Dendritic cell treated with granulocyte-macrophage colony-stimulating factor and Interleukin-4, amounts not matched to agents 40 ng/mL and 50 ng/mL, for 4 days (primary cell): ENCODE measurements at regions not wholly inside any gene's neighbourhood (a gene's known extent, or its start where the extent isn't known, plus 50 kb on each side); places are given as distances from the start of the nearest gene placed in this dataset.

Experiments
- H3K27ac Mint-ChIP-seq: one replicate; pipeline ENCODE4 v1.8.0; 2022; ENCODE audit warnings: mild to moderate bottlenecking, mixed read lengths
- H3K27me3 Mint-ChIP-seq: one replicate; pipeline ENCODE4 v1.8.0; 2022; ENCODE audit warnings: mild to moderate bottlenecking, mixed read lengths
- H3K36me3 Mint-ChIP-seq: one replicate; pipeline ENCODE4 v1.8.0; 2022; ENCODE audit warnings: low read depth, mixed read lengths
- H3K4me1 Mint-ChIP-seq: one replicate; pipeline ENCODE4 v1.8.0; 2022; ENCODE audit warnings: low read depth, mixed read lengths
- H3K4me3 Mint-ChIP-seq: one replicate; pipeline ENCODE4 v1.8.0; 2022; ENCODE audit warnings: mild to moderate bottlenecking, moderate library complexity, mixed read lengths
- H3K9me3 Mint-ChIP-seq: one replicate; pipeline ENCODE4 v1.8.0; 2022; ENCODE audit warnings: mixed read lengths
- intact Hi-C: fragments of 100-400 bp; cut with micrococcal nuclease; formaldehyde crosslinking; loops from one replicate; pipeline ENCODE4 v1.15.0; 2022

- peaks cover 29% of the 10 kb centered on the region for H3K4me1 Mint-ChIP-seq
- no peaks in the 10 kb centered on the region for H3K27me3 Mint-ChIP-seq
- H3K36me3 Mint-ChIP-seq, result no peaks in the 10 kb centered on the region
- H3K9me3 Mint-ChIP-seq, result peaks cover 12% of the 10 kb centered on the region
- intact Hi-C loops, result no loop called here
- no peak overlapping the region for H3K4me3 Mint-ChIP-seq
- H3K27ac Mint-ChIP-seq, result no peak overlapping the region
Observed at GRCh38 chr9:108022246-108022935, 532.8 kb upstream of the KLF4 start.

GRCh38 chr9:108021096-108021710 lies 531.6 kb upstream of the KLF4 start:
- Mint-ChIP-seq H3K27ac (no peak overlapping the region), H3K27me3 (peaks cover 1% of the 10 kb centered on the region), H3K4me1 (peaks cover 38% of the 10 kb centered on the region), H3K4me3 (no peak overlapping the region), H3K36me3 (no peaks in the 10 kb centered on the region), H3K9me3 (peaks cover 12% of the 10 kb centered on the region)
- intact Hi-C loops, result no loop called here

- peaks cover 1% of the 10 kb centered on the region for H3K27me3 Mint-ChIP-seq
- H3K27ac Mint-ChIP-seq, result no peak overlapping the region
- peaks cover 50% of the 10 kb centered on the region for H3K4me1 Mint-ChIP-seq
- no peaks in the 10 kb centered on the region for H3K36me3 Mint-ChIP-seq
- no peak overlapping the region for H3K4me3 Mint-ChIP-seq
- H3K9me3 Mint-ChIP-seq, result peaks cover 12% of the 10 kb centered on the region
- intact Hi-C loops, result no loop called here
Observed at GRCh38 chr9:108019821-108020220, 530.3 kb upstream of the KLF4 start.

GRCh38 chr9:108017671-108018070 lies 528.1 kb upstream of the KLF4 start:
- Mint-ChIP-seq H3K27ac (no peak overlapping the region), H3K36me3 (no peaks in the 10 kb centered on the region), H3K4me1 (peaks cover 68% of the 10 kb centered on the region), H3K9me3 (peaks cover 12% of the 10 kb centered on the region), H3K4me3 (no peak overlapping the region), H3K27me3 (peaks cover 1% of the 10 kb centered on the region)
- intact Hi-C loops, result no loop called here

DNA sequence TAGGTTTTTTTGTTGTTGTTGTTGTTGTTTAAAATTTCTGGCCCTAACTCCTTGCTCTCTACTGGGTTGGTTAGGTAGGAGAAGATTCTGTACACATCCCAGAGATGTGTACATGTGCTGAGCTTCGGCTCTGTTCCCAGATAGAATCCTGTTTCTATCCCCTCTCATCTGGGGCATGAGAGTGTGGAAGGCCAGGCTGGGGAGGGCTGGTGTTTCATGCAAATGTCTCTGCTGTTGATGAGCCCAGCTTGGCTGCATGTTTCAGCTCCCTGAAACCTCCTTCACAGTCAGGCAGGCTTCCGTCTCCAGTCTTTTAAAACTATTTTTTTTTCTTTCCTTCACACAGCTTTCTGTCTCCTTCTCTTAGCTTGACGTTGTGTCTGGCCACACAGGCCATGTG lies 526.9 kb upstream of the KLF4 start:
- H3K4me1 Mint-ChIP-seq, result peaks cover 74% of the 10 kb centered on the region
- H3K9me3 Mint-ChIP-seq, result peaks cover 12% of the 10 kb centered on the region
- H3K27ac Mint-ChIP-seq, result peak overlapping the region; percentile 43
- no peak overlapping the region for H3K4me3 Mint-ChIP-seq
- intact Hi-C loops, result no loop called here
- H3K27me3 Mint-ChIP-seq, result peaks cover 1% of the 10 kb centered on the region
- H3K36me3 Mint-ChIP-seq, result no peaks in the 10 kb centered on the region

- intact Hi-C loops, result no loop called here
- no peaks in the 10 kb centered on the region for H3K36me3 Mint-ChIP-seq
- peak overlapping the region; percentile 52 for H3K27ac Mint-ChIP-seq
- H3K4me1 Mint-ChIP-seq, result peaks cover 67% of the 10 kb centered on the region
- peaks cover 12% of the 10 kb centered on the region for H3K9me3 Mint-ChIP-seq
- H3K27me3 Mint-ChIP-seq, result peaks cover 1% of the 10 kb centered on the region
- H3K4me3 Mint-ChIP-seq, result no peak overlapping the region
Observed at GRCh38 chr9:108015690-108016089, 526.1 kb upstream of the KLF4 start.

DNA sequence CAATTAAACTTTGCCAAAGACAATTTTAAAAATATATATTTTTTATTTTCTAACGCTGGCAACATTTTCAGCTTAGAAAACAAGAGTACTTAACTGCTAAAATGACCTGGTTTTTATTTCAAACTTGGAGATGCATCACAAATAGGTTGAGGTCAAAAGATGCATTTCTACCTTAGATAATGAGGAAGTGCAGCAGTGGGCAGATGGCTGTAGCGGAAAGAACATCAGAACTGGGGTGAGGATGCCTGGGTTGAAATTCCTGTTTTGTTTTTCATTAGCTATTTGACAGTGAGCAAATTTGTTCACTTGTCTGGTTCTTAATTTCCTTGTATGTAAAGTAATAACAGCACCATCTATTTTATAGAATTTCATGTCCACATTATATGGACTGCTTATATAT lies 524.8 kb upstream of the KLF4 start:
- no peak overlapping the region for H3K27ac Mint-ChIP-seq
- H3K36me3 Mint-ChIP-seq, result no peaks in the 10 kb centered on the region
- peaks cover 63% of the 10 kb centered on the region for H3K4me1 Mint-ChIP-seq
- intact Hi-C loops, result no loop called here
- H3K27me3 Mint-ChIP-seq, result peaks cover 1% of the 10 kb centered on the region
- H3K4me3 Mint-ChIP-seq, result no peak overlapping the region
- H3K9me3 Mint-ChIP-seq, result peaks cover 12% of the 10 kb centered on the region

GRCh38 chr9:108012886-108013665 lies 523.5 kb upstream of the KLF4 start:
- peaks cover 54% of the 10 kb centered on the region for H3K4me1 Mint-ChIP-seq
- H3K27ac Mint-ChIP-seq, result peak overlapping the region; percentile 57
- H3K9me3 Mint-ChIP-seq, result peaks cover 3% of the 10 kb centered on the region
- no peaks in the 10 kb centered on the region for H3K36me3 Mint-ChIP-seq
- intact Hi-C loops, result no loop called here
- no peak overlapping the region for H3K4me3 Mint-ChIP-seq
- H3K27me3 Mint-ChIP-seq, result peaks cover 1% of the 10 kb centered on the region

- peaks cover 47% of the 10 kb centered on the region for H3K4me1 Mint-ChIP-seq
- H3K27me3 Mint-ChIP-seq, result peaks cover 1% of the 10 kb centered on the region
- intact Hi-C loops, result no loop called here
- H3K9me3 Mint-ChIP-seq, result no peaks in the 10 kb centered on the region
- peak overlapping the region; percentile 57 for H3K27ac Mint-ChIP-seq
- no peak overlapping the region for H3K4me3 Mint-ChIP-seq
- H3K36me3 Mint-ChIP-seq, result no peaks in the 10 kb centered on the region
Observed at GRCh38 chr9:108012405-108012804, 522.8 kb upstream of the KLF4 start.

- intact Hi-C loops, result no loop called here
- Mint-ChIP-seq H3K27me3 (peaks cover 11% of the 10 kb centered on the region), H3K4me1 (peaks cover 15% of the 10 kb centered on the region), H3K4me3 (no peak overlapping the region), H3K9me3 (no peaks in the 10 kb centered on the region), H3K27ac (no peak overlapping the region), H3K36me3 (no peaks in the 10 kb centered on the region)
Observed at GRCh38 chr9:108003526-108003925, 514.0 kb upstream of the KLF4 start.

DNA sequence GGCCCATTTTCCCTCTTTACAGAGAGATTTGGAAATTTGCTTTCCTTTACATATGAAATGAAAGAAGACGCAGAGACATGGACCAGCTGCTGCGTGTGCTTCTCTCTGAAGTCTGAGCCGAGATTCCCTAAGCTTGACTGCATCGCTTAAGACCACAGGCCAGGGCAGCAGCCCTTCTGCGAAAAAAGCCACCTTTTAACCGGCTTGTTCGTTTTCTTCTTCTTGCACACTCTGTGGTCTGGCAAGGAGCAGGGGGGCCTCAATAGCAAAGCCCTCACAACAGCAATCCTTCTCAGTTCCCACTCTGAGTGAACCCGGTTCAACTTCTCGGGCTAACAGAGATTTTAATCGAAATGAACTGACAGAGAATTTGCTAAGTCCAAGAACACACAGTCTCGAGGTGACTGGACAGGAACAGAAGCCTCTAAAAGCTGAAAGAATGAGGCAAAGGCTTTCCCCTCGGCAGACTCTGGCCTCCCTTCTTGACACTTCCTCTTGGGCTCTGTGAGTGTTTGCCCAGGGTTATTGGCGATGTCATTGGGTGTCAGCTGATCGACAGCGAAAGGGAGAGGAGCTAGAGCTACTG lies 512.9 kb upstream of the KLF4 start:
- H3K4me1 Mint-ChIP-seq, result peaks cover 15% of the 10 kb centered on the region
- intact Hi-C loops, result no loop called here
- H3K4me3 Mint-ChIP-seq, result no peak overlapping the region
- no peaks in the 10 kb centered on the region for H3K9me3 Mint-ChIP-seq
- peaks cover 11% of the 10 kb centered on the region for H3K27me3 Mint-ChIP-seq
- peak overlapping the region; percentile 73 for H3K27ac Mint-ChIP-seq
- H3K36me3 Mint-ChIP-seq, result no peaks in the 10 kb centered on the region

GRCh38 chr9:108001237-108001636 lies 511.7 kb upstream of the KLF4 start:
- Mint-ChIP-seq H3K36me3 (no peaks in the 10 kb centered on the region), H3K4me1 (peaks cover 15% of the 10 kb centered on the region), H3K9me3 (no peaks in the 10 kb centered on the region), H3K27ac (no peak overlapping the region), H3K4me3 (no peak overlapping the region), H3K27me3 (peaks cover 11% of the 10 kb centered on the region)
- intact Hi-C loops, result no loop called here

GRCh38 chr9:107999890-108000289 lies 510.3 kb upstream of the KLF4 start:
- Mint-ChIP-seq H3K27me3 (peaks cover 9% of the 10 kb centered on the region), H3K36me3 (no peaks in the 10 kb centered on the region), H3K4me1 (peaks cover 20% of the 10 kb centered on the region), H3K9me3 (no peaks in the 10 kb centered on the region), H3K27ac (no peak overlapping the region), H3K4me3 (no peak overlapping the region)
- intact Hi-C loops, result no loop called here

GRCh38 chr9:107999011-107999410 lies 509.4 kb upstream of the KLF4 start:
- Mint-ChIP-seq H3K27me3 (peaks cover 9% of the 10 kb centered on the region), H3K4me3 (no peak overlapping the region), H3K9me3 (no peaks in the 10 kb centered on the region), H3K36me3 (no peaks in the 10 kb centered on the region), H3K27ac (no peak overlapping the region), H3K4me1 (peaks cover 28% of the 10 kb centered on the region)
- intact Hi-C loops, result no loop called here
